Sciatic nerve (tissue), 2 donors: ENCODE measurements at regions not wholly inside any gene's neighbourhood (a gene's known extent, or its start where the extent isn't known, plus 50 kb on each side); places are given as distances from the start of the nearest gene placed in this dataset.
"Not testable (repeated sequence)": the region's sequence is repeated elsewhere in the genome, so short reads cannot be mapped to it uniquely, and the experiment has no call there.

Source experiments
- ATAC-seq: fragments of 200-7000 bp; cut with Tn5 transposase; one replicate; pipeline ENCODE4 v1.9.1; 2020; ENCODE audit warnings: mild to moderate bottlenecking, moderate library complexity
- DNase-seq: peaks from one replicate; pipeline ENCODE4 v3.0.0-alpha.2; 2020; ENCODE audit warnings: low spot score
- intact Hi-C: fragments of 100-400 bp; cut with DNase I; formaldehyde crosslinking; loops from one replicate; pipeline ENCODE4 v1.14.2; 2022
- donor health status: DM: no; HTN: no; CAD: no.
- donor health status: DM: no; HTN: no; CAD: no.

GRCh38 chr12:46674129-46674528 is 151.7 kb downstream of the SLC38A4 start:
- intact Hi-C loops = no loop called here
- DNase-seq (no peak), ATAC-seq (no peak)

- intact Hi-C loops = no loop called here
- DNase-seq (no peak), ATAC-seq (no peak)
Measured at GRCh38 chr12:46671102-46671501, 154.7 kb downstream of the SLC38A4 start.

GRCh38 chr12:46670636-46671035 is 155.2 kb downstream of the SLC38A4 start:
- ATAC-seq = no peak
- no peak for DNase-seq
- intact Hi-C loops = no loop called here

- ATAC-seq (no peak), DNase-seq (no peak)
- intact Hi-C loops = loop anchor here (10.0 kb wide), 1 partner anchor 315 kb away; no protein-coding TSS in a partner anchor
Measured at GRCh38 chr12:46669720-46670119, 156.1 kb downstream of the SLC38A4 start.

GRCh38 chr12:46667551-46667950 is 158.2 kb downstream of the SLC38A4 start:
- ATAC-seq (no peak), DNase-seq (no peak)
- intact Hi-C loops = loop anchor here (10.0 kb wide), 1 partner anchor 313 kb away; no protein-coding TSS in a partner anchor

- DNase-seq (no peak), ATAC-seq (no peak)
- intact Hi-C loops = loop anchor here (10.0 kb wide), 1 partner anchor 310 kb away; no protein-coding TSS in a partner anchor
Measured at GRCh38 chr12:46664761-46665287, 161.0 kb downstream of the SLC38A4 start.

- ATAC-seq (no peak), DNase-seq (no peak)
- intact Hi-C loops = loop anchor here (10.0 kb wide), 1 partner anchor 309 kb away; no protein-coding TSS in a partner anchor
Measured at GRCh38 chr12:46663318-46663717, 162.5 kb downstream of the SLC38A4 start.

GRCh38 chr12:46661110-46661845 is 164.5 kb downstream of the SLC38A4 start:
- DNase-seq = no peak

GRCh38 chr12:46660719-46661109 is 165.1 kb downstream of the SLC38A4 start:
- DNase-seq (no peak), ATAC-seq (no peak)
- intact Hi-C loops = loop anchor here (10.0 kb wide), 1 partner anchor 306 kb away; no protein-coding TSS in a partner anchor

More at GRCh38 chr12:46661110-46661845, 164.5 kb downstream of the SLC38A4 start:
- ATAC-seq = peak; percentile 89
- intact Hi-C loops = loop anchor here (10.0 kb wide), 1 partner anchor 306 kb away; no protein-coding TSS in a partner anchor

- intact Hi-C loops = loop anchor here (10.0 kb wide), 1 partner anchor 305 kb away; no protein-coding TSS in a partner anchor
- ATAC-seq (no peak), DNase-seq (no peak)
Measured at GRCh38 chr12:46660276-46660675, 165.5 kb downstream of the SLC38A4 start.

GRCh38 chr12:46659824-46660223 is 166.0 kb downstream of the SLC38A4 start:
- peak; percentile 16 for ATAC-seq
- DNase-seq = no peak
- intact Hi-C loops = loop anchor here (10.0 kb wide), 1 partner anchor 305 kb away; no protein-coding TSS in a partner anchor

GRCh38 chr12:46659032-46659650 is 166.7 kb downstream of the SLC38A4 start:
- ATAC-seq (peak; percentile 78), DNase-seq (no peak)
- intact Hi-C loops = no loop called here

GRCh38 chr12:46657453-46658411 is 168.1 kb downstream of the SLC38A4 start:
- intact Hi-C loops = no loop called here
- DNase-seq = no peak
- no peak for ATAC-seq

- ATAC-seq, intact Hi-C loops, DNase-seq: not testable (repeated sequence)
Measured at GRCh38 chr12:46655984-46656383, 169.8 kb downstream of the SLC38A4 start.

GRCh38 chr12:46653311-46653710 is 172.5 kb downstream of the SLC38A4 start:
- DNase-seq (no peak), ATAC-seq (no peak)
- intact Hi-C loops = no loop called here

GRCh38 chr12:46652692-46653091 is 173.1 kb downstream of the SLC38A4 start:
- DNase-seq (no peak), ATAC-seq (no peak)
- intact Hi-C loops = no loop called here

- DNase-seq (no peak), ATAC-seq (no peak)
- intact Hi-C loops = no loop called here
Measured at GRCh38 chr12:46650688-46651087, 175.1 kb downstream of the SLC38A4 start.

GRCh38 chr12:46649433-46649832 is 176.4 kb downstream of the SLC38A4 start:
- DNase-seq (no peak), ATAC-seq (no peak)
- intact Hi-C loops = no loop called here

GRCh38 chr12:46647034-46647433 is 178.8 kb downstream of the SLC38A4 start:
- ATAC-seq (no peak), DNase-seq (no peak)
- intact Hi-C loops = no loop called here
